NCI-H2171 treated with DMSO at 0.1 percent for 48 hours (cell line): ENCODE measurements at regions not wholly inside any gene's neighbourhood (a gene's known extent, or its start where the extent isn't known, plus 50 kb on each side); places are given as distances from the start of the nearest gene placed in this dataset.
A peak's percentile ranks its signal among the peaks of the same experiment; 100 is the strongest.
"Not testable (repeated sequence)": the region's sequence is repeated elsewhere in the genome, so short reads cannot be mapped to it uniquely, and the experiment has no call there.

Source experiments
- DNase-seq: peaks from one replicate; lab custom pipeline; 2025; lab: John Stamatoyannopoulos, UW

- no peak for DNase-seq
These were observed 116.9 kb downstream of the PFDN4 start for GRCh38 chr20:54324652-54325285.

GRCh38 chr20:54335299-54335698, 127.4 kb downstream of the PFDN4 start:
- DNase-seq = no peak

- DNase-seq = no peak
These were observed 129.3 kb downstream of the PFDN4 start for GRCh38 chr20:54337144-54337543.

GRCh38 chr20:54339093-54339492, 131.2 kb downstream of the PFDN4 start:
- no peak for DNase-seq

GRCh38 chr20:54340206-54340605, 132.3 kb downstream of the PFDN4 start:
- DNase-seq = no peak

GRCh38 chr20:54340667-54341081, 132.8 kb downstream of the PFDN4 start:
- DNase-seq = no peak

GRCh38 chr20:54342258-54342920, 133.0 kb upstream of the DOK5 start:
- DNase-seq = no peak

GRCh38 chr20:54343099-54343498, 132.3 kb upstream of the DOK5 start:
- DNase-seq = no peak

GRCh38 chr20:54343634-54344033, 131.8 kb upstream of the DOK5 start:
- no peak for DNase-seq

GRCh38 chr20:54344832-54345231, 130.6 kb upstream of the DOK5 start:
- no peak for DNase-seq

- DNase-seq = no peak
These were observed 130.1 kb upstream of the DOK5 start for GRCh38 chr20:54345301-54345724.

- DNase-seq = no peak
These were observed 129.6 kb upstream of the DOK5 start for GRCh38 chr20:54345821-54346220.

GRCh38 chr20:54346276-54346675, 129.1 kb upstream of the DOK5 start:
- no peak for DNase-seq

- no peak for DNase-seq
These were observed 128.1 kb upstream of the DOK5 start for GRCh38 chr20:54347166-54347833.

GRCh38 chr20:54350415-54350814, 125.0 kb upstream of the DOK5 start:
- DNase-seq = no peak

GRCh38 chr20:54351371-54352136, 123.8 kb upstream of the DOK5 start:
- no peak for DNase-seq

GRCh38 chr20:54352541-54352940, 122.9 kb upstream of the DOK5 start:
- DNase-seq = not testable (repeated sequence)

GRCh38 chr20:54353292-54353691, 122.1 kb upstream of the DOK5 start:
- DNase-seq = no peak

GRCh38 chr20:54355631-54356280, 119.6 kb upstream of the DOK5 start:
- DNase-seq = peak; percentile 96

GRCh38 chr20:54356801-54357200, 118.6 kb upstream of the DOK5 start:
- peak; percentile 73 for DNase-seq

- DNase-seq = no peak
These were observed 113.9 kb upstream of the DOK5 start for GRCh38 chr20:54361475-54361874.

- no peak for DNase-seq
These were observed 113.1 kb upstream of the DOK5 start for GRCh38 chr20:54362283-54362682.
